OCI-LY7 (cell line): ENCODE measurements at regions not wholly inside any gene's neighbourhood (a gene's known extent, or its start where the extent isn't known, plus 50 kb on each side); places are given as distances from the start of the nearest gene placed in this dataset.

Experiments used
- BruUV-seq: library from RNA; stranded (reverse); fragments of 400-500 nt; replicated peaks from 2 replicates; lab custom pipeline; 2021; lab: Mats Ljungman, UMichigan
- CTCF ChIA-PET: fragments of 300-600 bp; sonication (Branson Sonifier 250); formaldehyde crosslinking; loops from one replicate; lab custom pipeline; 2022; ENCODE audit warnings: antibody characterized with exemption; ENCODE audit not compliant: unreplicated experiment; lab: Charles Lee
- POLR2A ChIA-PET: fragments of 300-600 bp; sonication (Branson Sonifier 250); formaldehyde crosslinking; loops from one replicate; lab custom pipeline; 2022; ENCODE audit warnings: antibody characterized with exemption; lab: Charles Lee
- DNase-seq: peaks from one replicate; pipeline ENCODE4 v3.0.0-alpha.2; 2015; ENCODE audit warnings: low spot score
- H2AFZ ChIP-seq: fragments of 200-600 bp; sonication (generic), shearing (Covaris generic); 2 replicates; pipeline ENCODE4 v1.6.1; 2014; ENCODE audit warnings: mild to moderate bottlenecking, antibody characterized with exemption, low read length, moderate library complexity
- H3K27ac ChIP-seq: fragments of 200-600 bp; sonication (generic); 2 replicates; pipeline ENCODE4 v1.5.1; 2014; ENCODE audit warnings: mixed run types, low read depth, mild to moderate bottlenecking, moderate library complexity, low read length, inconsistent platforms; ENCODE audit not compliant: poor library complexity, severe bottlenecking
- H3K36me3 ChIP-seq: fragments of 200-600 bp; sonication (generic); 2 replicates; pipeline ENCODE4 v1.6.1; 2014; ENCODE audit warnings: mild to moderate bottlenecking, antibody characterized with exemption, low read length, moderate library complexity, mixed read lengths; ENCODE audit not compliant: insufficient read depth
- H3K4me1 ChIP-seq: fragments of 200-600 bp; sonication (generic); 2 replicates; pipeline ENCODE4 v1.5.1; 2014; ENCODE audit warnings: mild to moderate bottlenecking, low read length; ENCODE audit not compliant: insufficient read depth, poor library complexity, severe bottlenecking
- H3K4me2 ChIP-seq: fragments of 200-600 bp; sonication (generic); 2 replicates; pipeline ENCODE4 v1.6.1; 2014; ENCODE audit warnings: mild to moderate bottlenecking, low read length
- H3K4me3 ChIP-seq: fragments of 200-600 bp; sonication (generic); 2 replicates; pipeline ENCODE4 v1.5.1; 2014; ENCODE audit warnings: mild to moderate bottlenecking, low read depth, low read length; ENCODE audit not compliant: poor library complexity, severe bottlenecking
- H3K79me2 ChIP-seq: fragments of 200-600 bp; sonication (generic); 2 replicates; pipeline ENCODE4 v1.6.1; 2016; ENCODE audit warnings: low read depth, mild to moderate bottlenecking, low read length, moderate library complexity, mixed read lengths; ENCODE audit not compliant: insufficient read depth
- H3K9me2 ChIP-seq: fragments of 200-600 bp; sonication (generic); 2 replicates; pipeline ENCODE4 v1.6.1; 2016; ENCODE audit warnings: mild to moderate bottlenecking, low read length, mixed read lengths; ENCODE audit not compliant: insufficient read depth
- H3K9me3 ChIP-seq: fragments of 200-600 bp; sonication (generic); 2 replicates; pipeline ENCODE4 v1.6.1; 2014; ENCODE audit warnings: mild to moderate bottlenecking, mixed run types, low read length, mixed read lengths
- H4K20me1 ChIP-seq: fragments of 200-600 bp; sonication (generic); 2 replicates; pipeline ENCODE4 v1.6.1; 2014; ENCODE audit warnings: mild to moderate bottlenecking, antibody characterized with exemption, low read length, moderate library complexity, mixed read lengths; ENCODE audit not compliant: insufficient read depth
- EZH2phosphoT487 ChIP-seq: fragments of 200-600 bp; sonication (generic); IDR thresholded peaks from 2 replicates; pipeline ENCODE4 v1.6.1; 2018; ENCODE audit warnings: low read depth, borderline replicate concordance, mild to moderate bottlenecking, mixed run types, antibody characterized with exemption, low read length, moderate library complexity, mixed read lengths
- intact Hi-C: fragments of 100-400 bp; cut with micrococcal nuclease; formaldehyde crosslinking; loops from one replicate; pipeline ENCODE4 v1.10.0; 2022; ENCODE audit not compliant: unreplicated experiment
- TF ChIP-seq, protein P1 (sequence below): fragments of 200-600 bp; sonication (generic); conservative IDR thresholded peaks from 2 replicates; pipeline ENCODE4 v1.5.1; 2014; ENCODE audit warnings: mild to moderate bottlenecking, antibody characterized with exemption, low read length, moderate library complexity, mixed read lengths

- intact Hi-C loops = loop anchor here (1.0 to 10.0 kb wide), 3 partner anchors 490 to 782 kb away; no protein-coding TSS in a partner anchor
- no peaks in the 10 kb centered on the region for H3K36me3 ChIP-seq
- H3K4me3 ChIP-seq = no peak overlapping the region
- ChIA-PET CTCF (no interaction called here), POLR2A (no interaction called here)
- no peak for TF ChIP-seq EZH2phosphoT487
- TF ChIP-seq, protein P1, sequence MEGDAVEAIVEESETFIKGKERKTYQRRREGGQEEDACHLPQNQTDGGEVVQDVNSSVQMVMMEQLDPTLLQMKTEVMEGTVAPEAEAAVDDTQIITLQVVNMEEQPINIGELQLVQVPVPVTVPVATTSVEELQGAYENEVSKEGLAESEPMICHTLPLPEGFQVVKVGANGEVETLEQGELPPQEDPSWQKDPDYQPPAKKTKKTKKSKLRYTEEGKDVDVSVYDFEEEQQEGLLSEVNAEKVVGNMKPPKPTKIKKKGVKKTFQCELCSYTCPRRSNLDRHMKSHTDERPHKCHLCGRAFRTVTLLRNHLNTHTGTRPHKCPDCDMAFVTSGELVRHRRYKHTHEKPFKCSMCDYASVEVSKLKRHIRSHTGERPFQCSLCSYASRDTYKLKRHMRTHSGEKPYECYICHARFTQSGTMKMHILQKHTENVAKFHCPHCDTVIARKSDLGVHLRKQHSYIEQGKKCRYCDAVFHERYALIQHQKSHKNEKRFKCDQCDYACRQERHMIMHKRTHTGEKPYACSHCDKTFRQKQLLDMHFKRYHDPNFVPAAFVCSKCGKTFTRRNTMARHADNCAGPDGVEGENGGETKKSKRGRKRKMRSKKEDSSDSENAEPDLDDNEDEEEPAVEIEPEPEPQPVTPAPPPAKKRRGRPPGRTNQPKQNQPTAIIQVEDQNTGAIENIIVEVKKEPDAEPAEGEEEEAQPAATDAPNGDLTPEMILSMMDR = peak; percentile 95
- no peaks in the 10 kb centered on the region for H3K4me1 ChIP-seq
- no peak overlapping the region for H3K4me2 ChIP-seq
- no peaks in the 10 kb centered on the region for H3K9me2 ChIP-seq
- H3K79me2 ChIP-seq = no peaks in the 10 kb centered on the region
- no peaks in the 10 kb centered on the region for H4K20me1 ChIP-seq
- no peaks in the 10 kb centered on the region for H3K9me3 ChIP-seq
- peak; percentile 57 for DNase-seq
- no TSS peak for BruUV-seq
- H2AFZ ChIP-seq = no peak overlapping the region
- no peak overlapping the region for H3K27ac ChIP-seq
Observed at GRCh38 chr2:207474863-207475485, 54.8 kb upstream of the CREB1 start.

GRCh38 chr2:207475546-207475945, 54.2 kb upstream of the CREB1 start:
- CTCF ChIA-PET = no interaction called here
- H3K4me3 ChIP-seq = no peak overlapping the region
- TF ChIP-seq, protein P1 = no peak
- no peak for TF ChIP-seq EZH2phosphoT487
- DNase-seq = no peak
- intact Hi-C loops = loop anchor here (1.0 to 10.0 kb wide), 3 partner anchors 491 to 782 kb away; no protein-coding TSS in a partner anchor
- no peaks in the 10 kb centered on the region for H3K36me3 ChIP-seq
- no peaks in the 10 kb centered on the region for H3K9me3 ChIP-seq
- no peaks in the 10 kb centered on the region for H4K20me1 ChIP-seq
- no peaks in the 10 kb centered on the region for H3K9me2 ChIP-seq
- POLR2A ChIA-PET = no interaction called here
- no peak overlapping the region for H3K27ac ChIP-seq
- H3K79me2 ChIP-seq = no peaks in the 10 kb centered on the region
- no TSS peak for BruUV-seq
- no peak overlapping the region for H2AFZ ChIP-seq
- no peaks in the 10 kb centered on the region for H3K4me1 ChIP-seq
- H3K4me2 ChIP-seq = no peak overlapping the region

DNA sequence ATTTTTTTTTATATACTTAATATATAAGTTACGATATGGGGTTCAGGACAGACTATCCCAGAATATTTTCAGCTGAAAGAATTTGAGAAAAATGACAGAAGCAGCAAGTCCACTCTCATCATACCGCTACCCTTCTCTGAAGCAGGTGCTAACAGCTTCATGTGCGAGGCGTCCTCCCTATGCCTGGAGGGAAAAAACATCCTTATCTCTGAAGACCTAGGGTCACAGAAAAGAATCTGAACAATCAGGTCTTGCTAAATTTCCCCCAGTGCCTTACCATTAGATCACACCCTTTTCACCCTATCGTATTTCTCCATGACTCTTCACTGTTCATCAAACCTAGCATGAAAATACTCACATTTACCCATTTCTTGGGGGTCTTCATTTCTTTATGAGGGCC, 51.9 kb upstream of the CREB1 start:
- intact Hi-C loops = loop anchor here (10.0 kb wide), 1 partner anchor 493 kb away; no protein-coding TSS in a partner anchor
- CTCF ChIA-PET = no interaction called here
- POLR2A ChIA-PET = no interaction called here

More for the DNA sequence above, 51.9 kb upstream of the CREB1 start:
- Histone ChIP-seq H2AFZ (no peak overlapping the region), H3K9me3 (no peaks in the 10 kb centered on the region), H3K36me3 (no peaks in the 10 kb centered on the region), H3K79me2 (no peaks in the 10 kb centered on the region), H3K27ac (no peak overlapping the region), H3K4me2 (no peak overlapping the region), H3K4me3 (no peak overlapping the region), H3K4me1 (no peaks in the 10 kb centered on the region), H3K9me2 (no peaks in the 10 kb centered on the region), H4K20me1 (no peaks in the 10 kb centered on the region)
- TF ChIP-seq, protein P1 = no peak
- no peak for TF ChIP-seq EZH2phosphoT487
- BruUV-seq = no TSS peak
- no peak for DNase-seq
